IPS DF 4.7 (cell line): ENCODE measurements at regions not wholly inside any gene's neighbourhood (a gene's known extent, or its start where the extent isn't known, plus 50 kb on each side); places are given as distances from the start of the nearest gene placed in this dataset.
"Not testable (repeated sequence)": the region's sequence is repeated elsewhere in the genome, so short reads cannot be mapped to it uniquely, and the experiment has no call there.

Experiments
- DNase-seq: peaks from one replicate; pipeline ENCODE4 v3.0.0-alpha.2; 2013; ENCODE audit warnings: low spot score; ENCODE audit errors: extremely low read depth

DNA sequence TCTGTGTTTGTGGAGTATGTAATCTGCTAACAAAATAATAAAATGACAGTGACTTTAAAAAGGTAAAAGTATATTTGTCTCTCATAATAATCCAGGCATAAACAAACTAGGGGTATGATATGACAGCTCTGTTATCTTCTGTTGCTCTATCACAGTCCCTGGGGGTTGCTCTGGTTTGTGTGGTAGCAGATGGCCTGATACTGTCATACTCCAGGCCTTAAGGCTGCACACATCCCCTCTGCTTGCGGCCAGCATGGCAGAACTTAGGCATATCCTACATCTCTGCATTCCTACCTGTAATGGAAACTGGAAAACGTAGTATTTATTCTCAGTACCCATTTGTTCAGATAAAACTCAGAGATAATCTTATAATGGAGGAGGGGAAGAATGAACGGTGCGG is 117.9 kb upstream of the HAND2 start:
- no peak for DNase-seq

GRCh38 chr4:173642509-173642908 is 112.5 kb upstream of the HAND2 start:
- DNase-seq: peak; percentile 5

- DNase-seq: no peak
Observed at GRCh38 chr4:173635395-173635794, 105.4 kb upstream of the HAND2 start.

DNA sequence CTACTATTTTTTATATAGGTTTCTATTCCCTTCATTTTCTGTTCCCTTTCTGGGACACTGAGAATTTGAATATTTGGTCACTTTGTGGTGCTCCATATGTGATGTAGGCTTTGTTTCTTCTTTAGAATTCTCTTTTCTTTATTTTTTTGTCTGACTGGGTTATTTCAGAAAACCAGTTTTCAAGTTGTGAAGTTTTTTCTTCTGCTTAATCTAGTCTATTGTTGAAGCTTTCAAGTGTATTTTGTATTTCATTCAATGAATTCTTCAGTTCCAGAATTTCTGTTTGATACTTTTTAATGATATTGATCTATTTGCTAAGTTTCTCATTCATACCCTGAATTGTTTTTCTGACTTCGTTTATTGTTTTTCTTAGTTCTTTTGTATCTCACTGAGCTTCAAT is 96.2 kb upstream of the HAND2 start:
- no peak for DNase-seq

DNA sequence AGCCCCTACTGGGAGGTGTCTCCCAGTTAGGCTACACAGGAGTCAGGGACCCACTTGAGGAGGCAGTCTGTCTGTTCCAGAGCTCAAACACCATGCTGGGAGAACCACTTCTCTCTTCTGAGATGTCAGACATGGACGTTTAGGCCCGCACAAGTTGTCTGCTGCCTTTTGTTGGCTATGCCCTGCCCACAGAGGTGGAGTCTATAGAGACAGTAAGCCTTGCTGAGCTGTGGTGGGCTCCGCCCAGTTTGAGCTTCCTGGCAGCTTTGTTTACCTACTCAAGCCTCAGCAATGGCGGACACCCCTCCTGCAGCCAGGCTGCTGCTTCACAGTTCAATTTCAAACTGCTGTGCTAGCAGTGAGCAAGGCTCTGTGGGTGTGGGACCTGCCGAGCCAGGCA is 88.6 kb upstream of the HAND2 start:
- not testable (repeated sequence) for DNase-seq

GRCh38 chr4:173609158-173609557 is 79.1 kb upstream of the HAND2 start:
- DNase-seq: no peak

GRCh38 chr4:173608632-173609031 is 78.6 kb upstream of the HAND2 start:
- DNase-seq: not testable (repeated sequence)

GRCh38 chr4:173591760-173592159 is 61.7 kb upstream of the HAND2 start:
- no peak for DNase-seq

DNA sequence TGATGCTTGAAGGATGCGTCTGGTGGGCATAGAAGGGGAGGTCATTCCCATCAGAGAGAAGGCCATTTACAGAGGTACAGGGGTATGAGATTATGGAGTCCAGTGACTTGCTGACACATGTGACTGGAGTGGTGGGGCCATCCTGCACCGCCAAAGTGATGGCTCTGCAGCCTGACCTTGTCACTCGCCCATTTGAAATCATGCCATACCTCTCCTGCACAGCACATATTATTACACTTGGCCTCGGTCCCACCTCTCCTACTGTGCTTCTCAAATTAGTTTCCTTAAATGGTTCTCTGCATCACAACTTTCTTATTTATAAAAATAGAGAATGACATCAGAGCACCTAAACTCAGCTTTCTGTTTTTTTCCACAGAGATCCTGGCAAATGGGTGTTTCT is 60.7 kb upstream of the HAND2 start:
- DNase-seq: no peak

DNA sequence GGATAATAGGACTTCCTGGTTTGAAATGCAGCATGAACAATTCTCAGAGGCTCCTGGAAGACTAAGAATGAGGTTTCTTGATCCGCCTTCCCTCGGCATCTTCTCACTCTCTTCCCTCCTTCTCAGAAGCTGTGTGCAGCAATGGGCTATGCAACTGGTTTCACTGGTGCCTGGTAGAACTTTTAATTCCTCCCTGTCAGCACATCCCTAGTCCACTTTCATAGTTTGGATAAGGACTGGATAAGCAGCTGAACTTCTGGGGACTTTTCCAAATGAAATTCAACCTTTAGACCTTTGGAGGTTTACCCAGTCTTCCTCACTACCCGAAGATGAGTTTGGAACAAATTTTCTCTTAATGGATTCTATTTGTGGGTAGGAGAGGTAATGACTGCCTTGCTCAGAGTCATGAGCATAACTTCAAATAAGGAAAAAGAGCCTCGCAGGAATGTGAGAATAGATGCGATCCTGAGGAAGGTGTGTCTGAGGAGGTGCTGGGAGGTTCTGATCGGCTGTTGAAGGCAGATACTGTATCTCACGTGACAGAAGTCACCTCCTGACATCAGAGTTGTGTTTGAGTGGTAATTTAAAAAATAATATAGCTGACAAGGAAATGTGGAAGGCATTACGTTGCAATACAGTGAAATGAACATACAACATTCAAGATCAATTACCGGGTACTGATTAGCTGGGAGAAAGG is 56.0 kb upstream of the HAND2 start:
- no peak for DNase-seq

DNA sequence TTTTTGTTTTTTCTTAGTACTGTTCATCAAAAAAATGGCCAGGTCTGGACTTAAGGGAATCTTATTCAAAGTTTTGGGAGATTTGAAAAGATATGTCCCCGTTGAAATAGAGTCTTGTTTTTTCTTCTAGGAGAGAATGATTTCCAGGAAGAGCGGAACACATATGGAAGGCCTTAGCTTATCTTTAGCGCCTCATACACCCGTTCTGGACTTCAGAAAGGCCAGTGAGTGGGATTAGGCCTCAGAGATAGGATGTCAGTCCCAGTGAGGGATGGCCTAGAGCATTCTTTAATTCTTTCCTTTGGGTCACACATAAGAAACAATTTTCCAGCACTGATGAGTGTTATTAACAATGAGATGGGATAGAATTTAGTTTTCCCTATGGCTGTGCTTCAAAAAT is 54.5 kb upstream of the HAND2 start:
- no peak for DNase-seq
